ENCODE measurements at regions not wholly inside any gene's neighbourhood (a gene's known extent, or its start where the extent isn't known, plus 50 kb on each side); places are given as distances from the start of the nearest gene placed in this dataset.

DNA sequence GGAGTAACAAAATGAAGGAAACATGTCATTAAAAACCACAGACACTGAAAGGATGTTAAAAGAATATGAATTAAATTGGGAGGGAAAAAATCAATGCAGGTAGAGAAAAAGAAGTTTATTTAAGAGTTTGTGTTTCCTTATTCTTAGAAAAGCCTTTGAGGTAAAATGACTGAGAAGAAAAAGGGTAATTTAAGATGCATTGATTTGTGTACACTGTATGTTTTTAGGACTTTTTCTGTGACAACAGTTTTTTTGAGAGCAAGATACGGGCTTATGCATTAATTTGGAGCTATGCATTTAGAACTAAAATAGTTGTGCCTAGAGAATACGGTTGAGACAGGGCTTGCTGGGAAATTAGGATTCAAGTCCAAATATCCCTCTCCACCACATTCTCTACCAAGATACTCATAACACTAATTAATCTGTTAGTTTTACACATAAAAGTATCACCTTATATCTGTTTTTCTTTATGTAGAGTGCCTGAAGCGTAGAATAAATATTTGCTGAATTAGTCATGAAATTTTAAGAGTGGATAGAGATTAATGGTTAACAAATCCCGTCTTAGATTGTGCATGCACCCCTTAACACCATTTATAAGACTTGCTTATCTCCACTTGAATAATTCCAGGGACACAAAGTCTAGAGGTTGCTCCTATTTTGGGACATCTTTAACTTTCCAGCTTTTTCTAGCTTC, 232.5 kb downstream of the PCDH7 start:
- TF ChIP-seq POLR2AphosphoS5 (IDR thresholded peaks at IDR 0.05; ENCODE audit: low read depth, low read length) = no peak
- TF ChIP-seq POLR2A (IDR thresholded peaks at IDR 0.05; ENCODE audit: low read depth, low read length) = no peak
- TF ChIP-seq TAF1 (IDR thresholded peaks at IDR 0.05; ENCODE audit: borderline replicate concordance, low read depth, low read length) = no peak
